CD8-positive, alpha-beta memory T cell (primary cell): ENCODE measurements at regions not wholly inside any gene's neighbourhood (a gene's known extent, or its start where the extent isn't known, plus 50 kb on each side); places are given as distances from the start of the nearest gene placed in this dataset.

Experiments
- CTCF ChIA-PET: fragments of 350-600 bp; sonication (Branson Sonifier 250); formaldehyde crosslinking; loops from one replicate; lab custom pipeline; 2021; ENCODE audit warnings: antibody characterized with exemption; lab: Charles Lee
- POLR2A ChIA-PET: fragments of 350-600 bp; sonication (Branson Sonifier 250); formaldehyde crosslinking; loops from one replicate; lab custom pipeline; 2021; ENCODE audit warnings: antibody characterized with exemption; lab: Charles Lee
- DNase-seq, 5 donors: peaks; one replicate each; pipeline versions ENCODE4 v3.0.0 to v3.0.0-alpha.2; 2020 to 2022; ENCODE audit warnings: mixed read lengths in 1 of 5
- H3K27ac ChIP-seq: one replicate; pipeline ENCODE4 v1.7.0; 2013; ENCODE audit warnings: low read depth, mild to moderate bottlenecking, low read length, moderate library complexity
- H3K27me3 ChIP-seq: 2 replicates; pipeline ENCODE4 v1.7.0; 2013; ENCODE audit warnings: low read length, mild to moderate bottlenecking; ENCODE audit not compliant: insufficient read depth, poor library complexity, severe bottlenecking
- H3K36me3 ChIP-seq: 2 replicates; pipeline ENCODE4 v1.7.0; 2013; ENCODE audit warnings: mild to moderate bottlenecking, low read length, moderate library complexity; ENCODE audit not compliant: insufficient read depth
- H3K4me1 ChIP-seq: 2 replicates; pipeline ENCODE4 v1.7.0; 2013; ENCODE audit warnings: mild to moderate bottlenecking, low read length, moderate library complexity; ENCODE audit not compliant: insufficient read depth
- H3K4me3 ChIP-seq: 2 replicates; pipeline ENCODE4 v1.7.0; 2013; ENCODE audit warnings: mild to moderate bottlenecking, low read length
- H3K9me3 ChIP-seq: 2 replicates; pipeline ENCODE4 v1.7.0; 2013; ENCODE audit warnings: mild to moderate bottlenecking, low read length
- H3K27ac Mint-ChIP-seq, 8 donors: one replicate each; pipeline ENCODE4 v1.8.0; 2020 to 2021; ENCODE audit warnings: mixed read lengths in 8 of 8, mild to moderate bottlenecking in 6 of 8, inconsistent platforms in 3 of 8, moderate library complexity in 3 of 8
- H3K27me3 Mint-ChIP-seq, 2 donors: one replicate each; pipeline ENCODE4 v1.8.0; 2020 to 2021; ENCODE audit warnings: mixed read lengths in 2 of 2, mild to moderate bottlenecking in 1 of 2, moderate library complexity in 1 of 2
- H3K36me3 Mint-ChIP-seq, 3 donors: one replicate each; pipeline ENCODE4 v1.8.0; 2020 to 2021; ENCODE audit warnings: mixed read lengths in 3 of 3, inconsistent platforms in 1 of 3, mild to moderate bottlenecking in 1 of 3
- H3K4me1 Mint-ChIP-seq, 3 donors: one replicate each; pipeline ENCODE4 v1.8.0; 2020 to 2021; ENCODE audit warnings: mixed read lengths in 3 of 3, inconsistent platforms in 1 of 3, mild to moderate bottlenecking in 1 of 3
- H3K4me3 Mint-ChIP-seq, 7 donors: one replicate each; pipeline ENCODE4 v1.8.0; 2020 to 2021; ENCODE audit warnings: mixed read lengths in 7 of 7, mild to moderate bottlenecking in 6 of 7, moderate library complexity in 4 of 7, inconsistent platforms in 2 of 7
- H3K9me3 Mint-ChIP-seq, 5 donors: one replicate each; pipeline ENCODE4 v1.8.0; 2020 to 2022; ENCODE audit warnings: mixed read lengths in 5 of 5, mild to moderate bottlenecking in 3 of 5, moderate library complexity in 2 of 5, inconsistent platforms in 1 of 5

- Histone ChIP-seq H3K27me3 (no peaks in the 10 kb centered on the region), H3K4me3 (no peak overlapping the region), H3K36me3 (no peaks in the 10 kb centered on the region), H3K27ac (no peak overlapping the region), H3K9me3 (no peaks in the 10 kb centered on the region), H3K4me1 (no peaks in the 10 kb centered on the region)
- no peaks in the 10 kb centered on the region for H3K4me1 Mint-ChIP-seq
- H3K27me3 Mint-ChIP-seq, result no peaks in the 10 kb centered on the region
- H3K4me3 Mint-ChIP-seq, result no peak overlapping the region
- H3K9me3 Mint-ChIP-seq, result peaks cover 0 to 5% (median 2%) of the 10 kb centered on the region in 5 donors
- H3K36me3 Mint-ChIP-seq, result no peaks in the 10 kb centered on the region
- ChIA-PET CTCF (no interaction called here), POLR2A (no interaction called here)
- no peak overlapping the region for H3K27ac Mint-ChIP-seq
- DNase-seq, result no peak
Observed at GRCh38 chr2:23149777-23150176, 235.2 kb upstream of the KLHL29 start.

- Histone ChIP-seq H3K27ac (no peak overlapping the region), H3K4me3 (no peak overlapping the region), H3K27me3 (no peaks in the 10 kb centered on the region), H3K4me1 (no peaks in the 10 kb centered on the region), H3K36me3 (no peaks in the 10 kb centered on the region), H3K9me3 (no peaks in the 10 kb centered on the region)
- Mint-ChIP-seq H3K9me3 (peaks cover 0 to 4% (median 0%) of the 10 kb centered on the region in 5 donors), H3K27me3 (no peaks in the 10 kb centered on the region), H3K27ac (no peak overlapping the region), H3K4me3 (no peak overlapping the region), H3K36me3 (no peaks in the 10 kb centered on the region), H3K4me1 (no peaks in the 10 kb centered on the region)
- ChIA-PET CTCF (no interaction called here), POLR2A (no interaction called here)
- no peak for DNase-seq
Observed at GRCh38 chr2:23153484-23153883, 231.5 kb upstream of the KLHL29 start.

- H3K36me3 Mint-ChIP-seq, result no peaks in the 10 kb centered on the region
- Histone ChIP-seq H3K36me3 (no peaks in the 10 kb centered on the region), H3K27me3 (no peaks in the 10 kb centered on the region), H3K4me1 (no peaks in the 10 kb centered on the region), H3K9me3 (no peaks in the 10 kb centered on the region), H3K27ac (no peak overlapping the region), H3K4me3 (no peak overlapping the region)
- ChIA-PET CTCF (interaction anchor here (0.6 kb wide), 1 partner anchor 90 kb away, joined by 3 read pairs; no protein-coding TSS in a partner anchor), POLR2A (no interaction called here)
- H3K4me1 Mint-ChIP-seq, result no peaks in the 10 kb centered on the region
- DNase-seq, result no peak
- H3K27me3 Mint-ChIP-seq, result no peaks in the 10 kb centered on the region
- H3K9me3 Mint-ChIP-seq, result peaks cover 0 to 2% (median 0%) of the 10 kb centered on the region in 5 donors
- no peak overlapping the region for H3K4me3 Mint-ChIP-seq
- H3K27ac Mint-ChIP-seq, result no peak overlapping the region
Observed at GRCh38 chr2:23155022-23155421, 230.0 kb upstream of the KLHL29 start.

- Histone ChIP-seq H3K27ac (no peak overlapping the region), H3K9me3 (no peaks in the 10 kb centered on the region), H3K36me3 (no peaks in the 10 kb centered on the region), H3K4me1 (no peaks in the 10 kb centered on the region), H3K27me3 (no peaks in the 10 kb centered on the region), H3K4me3 (no peak overlapping the region)
- DNase-seq, result no peak
- H3K4me3 Mint-ChIP-seq, result no peak overlapping the region
- H3K27me3 Mint-ChIP-seq, result no peaks in the 10 kb centered on the region
- CTCF ChIA-PET, result no interaction called here
- no peak overlapping the region for H3K27ac Mint-ChIP-seq
- peaks cover 0 to 2% (median 0%) of the 10 kb centered on the region in 5 donors for H3K9me3 Mint-ChIP-seq
- H3K4me1 Mint-ChIP-seq, result no peaks in the 10 kb centered on the region
- no peaks in the 10 kb centered on the region for H3K36me3 Mint-ChIP-seq
- POLR2A ChIA-PET, result no interaction called here
Observed at GRCh38 chr2:23157812-23158211, 227.2 kb upstream of the KLHL29 start.

GRCh38 chr2:23158306-23158705 is 226.7 kb upstream of the KLHL29 start:
- Histone ChIP-seq H3K4me1 (no peaks in the 10 kb centered on the region), H3K9me3 (no peaks in the 10 kb centered on the region), H3K36me3 (no peaks in the 10 kb centered on the region), H3K27me3 (no peaks in the 10 kb centered on the region), H3K4me3 (no peak overlapping the region), H3K27ac (no peak overlapping the region)
- no peaks in the 10 kb centered on the region for H3K27me3 Mint-ChIP-seq
- peaks cover 0 to 2% (median 0%) of the 10 kb centered on the region in 5 donors for H3K9me3 Mint-ChIP-seq
- ChIA-PET CTCF (no interaction called here), POLR2A (no interaction called here)
- DNase-seq, result no peak
- H3K4me3 Mint-ChIP-seq, result no peak overlapping the region
- no peak overlapping the region for H3K27ac Mint-ChIP-seq
- no peaks in the 10 kb centered on the region for H3K4me1 Mint-ChIP-seq
- H3K36me3 Mint-ChIP-seq, result no peaks in the 10 kb centered on the region

- no peak overlapping the region for H3K27ac ChIP-seq
- no peak for DNase-seq
Observed at GRCh38 chr2:23159746-23160405, 225.1 kb upstream of the KLHL29 start.

GRCh38 chr2:23164173-23164572 is 220.8 kb upstream of the KLHL29 start:
- Mint-ChIP-seq H3K27me3 (peaks cover 4 to 5% of the 10 kb centered on the region in 2 donors), H3K9me3 (peaks cover 0 to 4% (median 0%) of the 10 kb centered on the region in 5 donors), H3K27ac (no peak overlapping the region), H3K36me3 (no peaks in the 10 kb centered on the region), H3K4me3 (no peak overlapping the region), H3K4me1 (no peaks in the 10 kb centered on the region)
- H3K27me3 ChIP-seq, result no peaks in the 10 kb centered on the region
- no peaks in the 10 kb centered on the region for H3K4me1 ChIP-seq
- no peak for DNase-seq
- no peak overlapping the region for H3K4me3 ChIP-seq
- H3K36me3 ChIP-seq, result no peaks in the 10 kb centered on the region
- no peaks in the 10 kb centered on the region for H3K9me3 ChIP-seq
- POLR2A ChIA-PET, result no interaction called here
- no peak overlapping the region for H3K27ac ChIP-seq
- CTCF ChIA-PET, result no interaction called here

More at GRCh38 chr2:23159746-23160405, 225.1 kb upstream of the KLHL29 start:
- H3K36me3 ChIP-seq, result no peaks in the 10 kb centered on the region
- H3K27me3 ChIP-seq, result no peaks in the 10 kb centered on the region
- no peaks in the 10 kb centered on the region for H3K4me1 Mint-ChIP-seq
- no peaks in the 10 kb centered on the region for H3K4me1 ChIP-seq
- POLR2A ChIA-PET, result interaction anchor here (0.6 kb wide), 1 partner anchor 957 kb away, joined by 3 read pairs; no protein-coding TSS in a partner anchor
- H3K4me3 Mint-ChIP-seq, result no peak overlapping the region
- no peak overlapping the region for H3K27ac Mint-ChIP-seq
- CTCF ChIA-PET, result no interaction called here
- H3K4me3 ChIP-seq, result no peak overlapping the region
- H3K27me3 Mint-ChIP-seq, result no peaks in the 10 kb centered on the region
- no peaks in the 10 kb centered on the region for H3K9me3 ChIP-seq
- peaks cover 0 to 2% (median 0%) of the 10 kb centered on the region in 5 donors for H3K9me3 Mint-ChIP-seq
- H3K36me3 Mint-ChIP-seq, result no peaks in the 10 kb centered on the region

GRCh38 chr2:23169896-23170295 is 215.1 kb upstream of the KLHL29 start:
- Histone ChIP-seq H3K9me3 (no peaks in the 10 kb centered on the region), H3K27me3 (no peaks in the 10 kb centered on the region), H3K4me3 (no peak overlapping the region), H3K36me3 (no peaks in the 10 kb centered on the region), H3K4me1 (no peaks in the 10 kb centered on the region), H3K27ac (no peak overlapping the region)
- Mint-ChIP-seq H3K4me3 (no peak overlapping the region), H3K4me1 (no peaks in the 10 kb centered on the region), H3K27me3 (peaks cover 5 to 6% of the 10 kb centered on the region in 2 donors), H3K27ac (no peak overlapping the region), H3K36me3 (no peaks in the 10 kb centered on the region), H3K9me3 (peaks cover 0 to 4% (median 0%) of the 10 kb centered on the region in 5 donors)
- POLR2A ChIA-PET, result no interaction called here
- CTCF ChIA-PET, result no interaction called here
- DNase-seq, result no peak
